ENCODE measurements at regions not wholly inside any gene's neighbourhood (a gene's known extent, or its start where the extent isn't known, plus 50 kb on each side); places are given as distances from the start of the nearest gene placed in this dataset.
"Not testable (repeated sequence)": the region's sequence is repeated elsewhere in the genome, so short reads cannot be mapped to it uniquely, and the experiment has no call there.

DNA sequence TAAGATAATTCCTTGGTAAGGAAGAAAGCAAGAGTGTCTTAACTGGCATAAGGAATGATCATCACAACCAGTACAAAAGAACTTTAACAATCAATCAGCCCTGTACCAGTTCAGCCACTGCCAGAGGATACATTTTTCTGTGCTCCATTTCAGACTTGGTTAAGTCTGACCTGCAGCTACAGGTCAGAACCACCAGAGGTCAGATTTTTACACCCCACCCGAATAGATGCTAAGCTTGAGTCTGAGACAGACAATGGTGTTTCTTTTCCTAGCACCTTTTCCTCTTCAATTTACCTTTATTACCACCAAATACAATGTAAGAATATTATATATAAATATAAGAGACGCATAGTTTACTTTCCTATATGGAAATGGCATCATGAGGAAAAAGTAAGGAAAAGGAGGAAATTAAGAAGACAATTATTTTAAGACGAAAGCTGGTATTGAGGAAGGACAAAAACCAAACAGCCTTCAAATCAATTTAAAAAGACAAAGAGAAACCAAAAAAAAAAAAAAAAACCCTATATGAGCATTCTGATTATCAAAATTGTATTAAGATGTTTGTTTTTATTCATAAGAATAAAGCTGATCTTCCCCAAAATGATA is 215.3 kb upstream of the TTC29 start:
- peak; percentile 23 to 56 for DNase-seq (ENCODE audit: low read depth in 1 of 2, low spot score in 1 of 2)
- no peak for TF ChIP-seq JUND (IDR thresholded peaks at IDR 0.05; ENCODE audit: low read depth)
- in situ Hi-C loops (cut with HindIII; ENCODE audit: low pct_unique_long_range_greater_than_20kb, low sequenced_read_pairs): no loop called here

DNA sequence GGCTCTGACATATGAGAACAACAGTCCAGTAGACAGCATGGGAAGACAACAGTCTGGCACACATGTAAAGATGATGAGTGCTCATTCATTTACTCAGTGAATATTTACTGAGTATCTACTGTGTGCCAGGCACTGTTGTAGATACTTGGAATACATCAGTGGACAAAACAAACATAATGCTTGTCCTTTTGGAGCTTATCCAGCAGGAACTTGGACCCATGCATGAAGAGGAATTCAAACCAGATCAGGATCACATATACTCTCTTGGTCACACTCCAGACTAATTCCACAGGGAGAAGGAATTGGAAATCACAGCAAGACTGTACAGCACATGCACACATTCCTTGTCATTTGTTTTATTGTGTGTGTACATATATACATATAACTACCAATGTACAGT is 217.6 kb upstream of the TTC29 start:
- TF ChIP-seq JUND (IDR thresholded peaks at IDR 0.05; ENCODE audit: low read depth): no peak
- DNase-seq (ENCODE audit: low read depth in 1 of 2, low spot score in 1 of 2): no peak
- in situ Hi-C loops (cut with HindIII; ENCODE audit: low pct_unique_long_range_greater_than_20kb, low sequenced_read_pairs): no loop called here

DNA sequence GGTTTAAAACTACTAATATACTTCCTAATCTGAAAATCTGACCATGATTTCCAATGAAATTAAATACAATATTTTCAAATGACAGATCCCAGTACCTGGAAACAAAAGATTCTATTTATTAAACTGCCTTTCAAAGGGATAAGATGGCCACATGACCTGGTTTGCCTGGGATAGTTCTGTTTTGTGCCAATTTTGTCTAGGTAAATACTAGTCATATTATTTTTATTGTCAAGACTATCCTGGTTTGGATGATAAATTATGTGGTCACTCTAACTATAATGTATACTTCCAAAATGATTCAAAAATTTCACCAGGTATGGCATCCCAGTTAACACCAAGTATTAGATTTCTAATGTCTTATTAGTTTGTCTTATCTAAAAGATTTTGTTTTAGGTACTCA is 222.5 kb upstream of the TTC29 start:
- DNase-seq (ENCODE audit: low read depth in 1 of 2, low spot score in 1 of 2); in situ Hi-C loops (cut with HindIII; ENCODE audit: low pct_unique_long_range_greater_than_20kb, low sequenced_read_pairs): not testable (repeated sequence)

DNA sequence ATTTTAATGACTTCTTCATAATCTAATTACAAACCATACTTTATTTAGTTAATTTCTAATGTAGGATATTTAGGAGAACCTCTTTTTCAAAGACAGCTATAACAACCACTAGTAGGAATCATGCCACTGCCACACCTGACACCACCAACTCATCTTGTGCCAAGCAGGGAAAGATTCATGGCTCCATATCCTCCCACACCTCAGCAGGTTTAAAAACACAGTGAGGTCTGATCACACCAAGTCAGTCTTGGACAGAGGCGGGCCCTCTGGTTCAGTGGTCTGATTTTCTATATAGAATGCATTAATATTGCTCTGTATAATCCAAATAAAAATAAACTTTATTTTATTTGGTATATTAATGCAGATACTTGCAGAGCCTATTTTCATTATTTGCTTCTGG is 227.7 kb upstream of the TTC29 start:
- no peak for TF ChIP-seq JUND (IDR thresholded peaks at IDR 0.05; ENCODE audit: low read depth)
- no peak for DNase-seq (ENCODE audit: low read depth in 1 of 2, low spot score in 1 of 2)
- in situ Hi-C loops (cut with HindIII; ENCODE audit: low pct_unique_long_range_greater_than_20kb, low sequenced_read_pairs): no loop called here

DNA sequence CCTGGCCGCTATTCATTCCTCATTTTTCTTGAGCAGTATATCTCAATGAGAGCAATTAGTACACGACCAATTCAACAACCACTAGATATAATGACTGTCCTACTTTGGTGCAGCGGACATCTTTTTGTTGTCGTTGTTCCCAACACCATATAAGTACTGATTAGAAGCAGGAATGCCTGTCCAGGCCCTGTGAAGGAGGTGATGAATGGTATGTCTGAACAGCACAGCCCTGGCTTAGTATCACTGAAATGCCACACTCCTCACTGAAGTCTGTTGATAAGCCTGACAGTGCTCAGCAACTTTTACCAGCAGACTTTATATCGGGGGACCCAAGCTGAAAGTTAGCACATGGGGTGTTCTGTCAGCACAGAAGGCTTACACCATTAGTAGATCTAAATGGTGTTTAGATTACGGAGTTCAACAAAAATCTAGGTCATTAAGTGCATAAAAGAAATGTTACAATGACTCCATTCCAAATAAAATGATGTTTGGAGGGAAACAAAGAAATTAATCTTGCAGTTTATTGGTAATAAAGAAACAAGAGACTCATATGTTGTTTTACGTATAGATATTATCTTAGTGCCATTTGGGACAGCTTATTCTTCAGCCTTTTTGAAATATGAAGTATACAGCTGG is 228.3 kb upstream of the TTC29 start:
- TF ChIP-seq JUND (IDR thresholded peaks at IDR 0.05; ENCODE audit: low read depth): no peak
- in situ Hi-C loops (cut with HindIII; ENCODE audit: low pct_unique_long_range_greater_than_20kb, low sequenced_read_pairs): no loop called here
- no peak for DNase-seq (ENCODE audit: low read depth in 1 of 2, low spot score in 1 of 2)

DNA sequence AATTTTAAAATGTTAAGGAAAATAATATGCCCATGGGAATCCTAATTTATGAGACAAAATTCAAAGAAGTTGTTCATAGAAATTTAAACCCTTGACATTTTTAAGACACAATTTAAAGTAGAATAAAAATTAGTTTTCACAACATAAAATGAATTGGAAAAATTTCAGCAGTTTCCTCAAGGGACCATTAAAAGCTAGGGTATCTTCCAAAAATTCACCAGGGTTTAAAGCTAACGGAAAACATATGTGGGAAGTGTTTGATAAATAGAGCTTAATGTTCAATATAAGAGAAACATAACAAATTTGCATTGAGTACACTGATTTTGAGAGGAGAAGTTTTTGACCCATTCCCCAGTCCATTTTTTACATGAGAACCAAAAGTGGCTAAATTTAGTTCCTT is 228.9 kb upstream of the TTC29 start:
- in situ Hi-C loops (cut with HindIII; ENCODE audit: low pct_unique_long_range_greater_than_20kb, low sequenced_read_pairs): no loop called here
- no peak for DNase-seq (ENCODE audit: low read depth in 1 of 2, low spot score in 1 of 2)
- no peak for TF ChIP-seq JUND (IDR thresholded peaks at IDR 0.05; ENCODE audit: low read depth)

DNA sequence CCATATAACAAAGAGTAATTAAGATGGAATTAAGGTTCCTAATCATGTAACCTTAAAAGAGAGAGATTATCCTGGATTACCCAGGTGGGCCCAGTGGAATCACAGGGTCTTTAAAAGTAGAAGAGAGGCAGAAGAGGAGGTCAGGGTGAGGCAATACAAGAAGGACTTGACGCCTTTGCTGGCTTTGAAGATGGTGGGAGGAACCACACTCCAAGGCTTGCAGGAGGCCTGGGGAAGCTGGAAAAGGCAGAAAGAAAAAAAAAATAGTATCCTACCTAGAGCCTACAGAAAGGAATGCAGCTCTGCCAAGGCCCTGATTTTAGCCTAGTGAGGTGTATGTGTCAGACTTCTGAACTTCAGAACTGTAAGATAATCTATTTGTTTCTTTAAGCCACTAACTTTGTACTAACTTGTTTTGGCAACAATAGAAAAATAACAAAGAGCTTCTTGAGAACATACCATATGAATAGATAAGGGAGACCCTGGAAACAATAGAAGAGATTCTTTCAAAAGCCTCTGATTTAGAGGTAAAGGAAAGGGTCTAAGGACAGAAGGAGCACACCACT is 229.9 kb upstream of the TTC29 start:
- in situ Hi-C loops (cut with HindIII; ENCODE audit: low pct_unique_long_range_greater_than_20kb, low sequenced_read_pairs): no loop called here
- TF ChIP-seq JUND (IDR thresholded peaks at IDR 0.05; ENCODE audit: low read depth): no peak
- no peak for DNase-seq (ENCODE audit: low read depth in 1 of 2, low spot score in 1 of 2)

DNA sequence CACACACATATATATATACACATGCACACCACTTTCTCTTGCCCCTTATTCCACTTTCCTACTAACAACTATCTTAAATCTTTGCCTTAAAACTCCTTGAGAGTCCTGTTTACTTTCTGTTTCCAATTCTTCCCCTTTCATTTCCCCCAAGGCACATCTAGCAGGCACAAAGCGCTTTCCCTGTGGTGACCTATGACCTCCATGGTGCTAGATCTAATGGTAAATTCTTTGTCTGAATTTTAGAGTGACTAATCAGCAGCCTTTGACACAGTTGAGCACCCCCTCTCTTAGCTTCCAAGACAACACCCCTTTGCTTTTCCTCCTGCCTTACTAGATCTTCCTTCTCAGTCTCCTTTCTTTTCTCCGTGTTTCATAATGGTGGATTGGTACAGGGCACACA is 236.4 kb upstream of the TTC29 start:
- no peak for DNase-seq (ENCODE audit: low read depth in 1 of 2, low spot score in 1 of 2)
- in situ Hi-C loops (cut with HindIII; ENCODE audit: low pct_unique_long_range_greater_than_20kb, low sequenced_read_pairs): no loop called here
- TF ChIP-seq JUND (IDR thresholded peaks at IDR 0.05; ENCODE audit: low read depth): no peak

DNA sequence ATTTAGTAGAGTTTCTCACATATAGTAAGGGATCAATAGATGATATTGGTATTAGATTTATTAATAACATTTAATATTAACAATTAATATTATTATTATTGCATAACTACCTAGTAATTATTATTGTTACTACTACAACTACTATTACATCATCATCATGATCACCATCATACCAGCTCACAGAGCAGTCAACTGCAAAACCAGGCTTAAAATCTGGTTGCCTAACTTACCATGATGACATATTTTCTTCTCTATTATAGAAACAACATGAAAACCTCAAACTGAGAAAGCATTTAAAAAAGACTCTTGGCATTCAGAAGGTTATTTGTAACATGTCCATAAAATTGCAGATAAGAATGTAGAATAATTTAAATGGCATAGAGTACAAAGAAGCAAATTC is 247.0 kb upstream of the TTC29 start:
- in situ Hi-C loops (cut with HindIII; ENCODE audit: low pct_unique_long_range_greater_than_20kb, low sequenced_read_pairs): no loop called here
- DNase-seq (ENCODE audit: low read depth in 1 of 2, low spot score in 1 of 2): no peak
- TF ChIP-seq JUND (IDR thresholded peaks at IDR 0.05; ENCODE audit: low read depth): no peak

DNA sequence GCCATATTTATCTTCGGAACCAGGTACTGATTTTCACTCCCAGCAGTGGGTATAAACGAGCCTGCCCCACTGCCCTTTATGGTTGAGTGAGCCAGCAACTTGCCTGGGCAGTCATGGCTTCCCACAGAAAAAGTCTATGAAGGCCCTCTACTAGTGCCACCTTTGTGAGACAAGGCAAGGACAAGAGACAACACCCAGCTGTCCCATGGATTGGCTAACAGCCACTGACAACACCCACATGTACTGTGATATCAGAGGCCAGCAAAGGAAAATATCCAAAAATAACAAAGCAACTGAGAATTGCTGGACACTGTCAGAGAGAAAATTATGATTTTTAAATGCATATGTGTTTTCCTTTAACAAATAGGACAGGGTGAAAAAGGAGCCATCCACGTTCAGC is 248.4 kb upstream of the TTC29 start:
- in situ Hi-C loops (cut with HindIII; ENCODE audit: low pct_unique_long_range_greater_than_20kb, low sequenced_read_pairs): no loop called here
- DNase-seq (ENCODE audit: low read depth in 1 of 2, low spot score in 1 of 2): no peak
- no peak for TF ChIP-seq JUND (IDR thresholded peaks at IDR 0.05; ENCODE audit: low read depth)

DNA sequence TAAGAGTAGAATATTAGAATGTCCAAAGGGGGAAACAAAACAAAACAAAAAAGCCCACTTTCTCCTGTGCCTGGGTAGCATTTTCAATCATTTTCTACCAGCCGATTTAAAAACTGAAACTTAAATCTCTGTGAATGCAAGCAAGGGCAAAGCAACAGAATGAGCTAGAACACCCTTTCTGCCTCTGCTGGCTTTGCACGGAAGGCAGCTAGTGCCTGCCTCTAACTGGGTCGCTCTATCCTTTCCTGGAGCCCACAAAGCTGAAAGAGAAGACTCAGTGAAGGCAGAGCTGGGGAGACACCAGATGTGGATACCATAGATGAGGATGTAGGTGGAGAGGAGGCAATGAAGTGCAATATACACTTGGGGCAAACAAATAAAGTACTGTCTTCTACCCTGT is 248.9 kb upstream of the TTC29 start:
- no peak for TF ChIP-seq JUND (IDR thresholded peaks at IDR 0.05; ENCODE audit: low read depth)
- in situ Hi-C loops (cut with HindIII; ENCODE audit: low pct_unique_long_range_greater_than_20kb, low sequenced_read_pairs): no loop called here
- no peak for DNase-seq (ENCODE audit: low read depth in 1 of 2, low spot score in 1 of 2)

DNA sequence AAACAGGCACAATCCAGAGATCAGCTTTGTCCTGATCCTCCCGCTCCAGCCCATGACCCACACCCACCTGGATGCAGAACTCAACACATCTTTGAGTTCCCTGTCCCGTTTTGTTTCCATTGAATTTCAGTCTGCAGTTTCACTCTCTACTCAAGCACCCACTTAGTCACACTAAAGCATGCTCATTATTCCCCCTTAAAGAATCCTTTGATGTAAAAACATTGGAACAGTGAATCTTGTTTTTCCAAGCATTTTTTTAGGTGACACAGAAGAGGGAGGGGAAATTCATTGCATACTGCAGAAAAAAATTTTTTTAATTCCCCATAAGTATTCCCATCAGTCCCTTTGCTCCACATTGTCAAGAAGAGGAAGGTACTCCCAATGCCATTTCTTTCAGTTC is 249.7 kb upstream of the TTC29 start:
- no peak for DNase-seq (ENCODE audit: low read depth in 1 of 2, low spot score in 1 of 2)
- in situ Hi-C loops (cut with HindIII; ENCODE audit: low pct_unique_long_range_greater_than_20kb, low sequenced_read_pairs): no loop called here
- TF ChIP-seq JUND (IDR thresholded peaks at IDR 0.05; ENCODE audit: low read depth): no peak

DNA sequence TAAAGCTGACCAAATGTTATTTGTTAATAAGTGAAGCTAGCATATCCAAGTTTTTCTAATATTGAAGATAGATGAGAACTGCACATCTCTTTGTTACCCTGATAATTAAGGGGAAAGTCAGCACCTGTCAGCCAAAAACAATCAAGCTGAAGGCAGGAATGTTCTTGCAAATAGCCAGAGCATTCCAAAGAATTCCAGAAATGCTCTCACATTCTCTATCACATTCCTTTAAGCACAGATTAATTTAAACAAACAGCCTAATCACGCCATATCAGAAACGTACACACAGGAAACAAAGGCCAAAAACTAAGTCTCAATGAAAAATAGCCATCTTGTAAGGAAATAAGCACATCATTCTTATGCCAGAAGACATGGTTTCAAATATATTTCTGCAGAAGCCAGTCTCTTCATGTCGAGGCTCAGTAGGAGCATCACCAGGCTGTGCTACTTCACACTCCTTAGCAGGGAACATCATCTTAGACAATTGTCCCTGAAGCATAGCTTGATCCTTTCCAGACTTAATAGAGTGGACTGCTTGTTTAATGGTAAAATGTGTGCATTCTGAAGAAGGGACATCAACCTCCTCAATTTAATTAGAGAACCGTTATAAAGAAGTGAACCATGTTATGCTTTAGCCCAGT is 252.9 kb upstream of the TTC29 start:
- no peak for TF ChIP-seq JUND (IDR thresholded peaks at IDR 0.05; ENCODE audit: low read depth)
- in situ Hi-C loops (cut with HindIII; ENCODE audit: low pct_unique_long_range_greater_than_20kb, low sequenced_read_pairs): no loop called here
- DNase-seq (ENCODE audit: low read depth in 1 of 2, low spot score in 1 of 2): no peak

Data from T47D (cell line).